ENCODE measurements at regions not wholly inside any gene's neighbourhood (a gene's known extent, or its start where the extent isn't known, plus 50 kb on each side); places are given as distances from the start of the nearest gene placed in this dataset.
"Not testable (repeated sequence)": the region's sequence is repeated elsewhere in the genome, so short reads cannot be mapped to it uniquely, and the experiment has no call there.

DNA sequence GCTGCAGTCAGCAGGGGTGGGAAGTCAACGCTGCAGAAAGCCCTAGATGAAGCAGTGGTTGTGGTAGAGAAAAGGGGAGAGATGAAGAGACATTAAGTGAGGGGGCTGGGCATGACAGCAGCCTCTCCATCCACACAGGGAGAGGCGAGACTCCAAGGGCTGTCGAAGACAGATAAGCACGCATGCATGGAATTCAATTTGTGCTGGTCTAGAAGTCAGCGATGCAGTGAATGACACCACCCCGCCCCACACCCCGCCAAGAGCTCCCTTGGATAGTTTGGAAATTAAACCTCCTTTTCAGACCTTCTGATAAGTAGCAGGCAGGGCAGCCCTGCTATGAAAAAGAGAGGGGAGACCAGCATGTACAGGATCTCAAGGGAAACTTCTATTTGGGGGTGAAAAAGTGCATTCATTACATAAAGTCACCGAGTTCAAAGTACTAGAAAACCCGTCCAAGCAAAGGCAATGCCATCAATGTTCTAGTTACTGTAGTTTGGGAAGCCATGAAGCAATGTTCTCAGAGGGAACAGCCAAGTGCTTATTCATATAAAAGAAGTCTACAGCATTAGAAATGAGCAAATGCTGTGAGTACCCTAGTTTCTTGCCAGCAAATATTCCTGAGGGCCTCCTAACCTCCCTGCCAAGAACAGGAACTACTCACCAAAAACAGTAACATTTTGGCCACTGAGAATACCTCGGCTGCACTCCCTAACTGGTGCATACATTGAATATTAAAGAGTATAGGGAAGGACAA is 152.3 kb upstream of the ANXA10 start:
- DNase-seq (ENCODE audit: low spot score), result no peak

GRCh38 chr4:167943872-167944505 is 148.3 kb upstream of the ANXA10 start:
- no peak for DNase-seq (ENCODE audit: low spot score)

- DNase-seq (ENCODE audit: low spot score), result no peak
These were observed 147.6 kb upstream of the ANXA10 start for GRCh38 chr4:167944721-167945120.

DNA sequence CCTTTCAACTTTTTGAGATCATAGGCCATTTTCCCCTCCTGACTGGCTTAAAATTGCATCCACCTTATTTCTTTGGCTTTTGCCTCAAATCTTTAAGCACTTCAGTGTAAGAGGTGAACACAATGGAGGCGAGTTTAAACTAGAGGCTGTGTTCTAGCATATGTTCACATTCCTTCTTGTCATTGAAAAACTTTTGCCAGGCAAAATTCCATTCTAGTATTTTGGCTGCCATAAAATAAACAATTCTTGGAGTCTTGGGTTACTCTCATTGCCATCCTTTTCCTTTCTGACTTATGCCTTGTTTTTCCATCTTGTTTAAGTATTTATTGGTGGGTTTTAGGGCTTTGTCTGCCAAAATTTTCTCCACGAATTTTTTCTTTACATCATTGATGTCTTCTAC is 137.3 kb upstream of the ANXA10 start:
- DNase-seq (ENCODE audit: low spot score), result no peak

- no peak for DNase-seq (ENCODE audit: low spot score)
These were observed 135.7 kb upstream of the ANXA10 start for GRCh38 chr4:167956676-167957075.

- no peak for DNase-seq (ENCODE audit: low spot score)
These were observed 127.5 kb upstream of the ANXA10 start for GRCh38 chr4:167964766-167965373.

GRCh38 chr4:167966143-167966542 is 126.2 kb upstream of the ANXA10 start:
- DNase-seq (ENCODE audit: low spot score), result no peak

- DNase-seq (ENCODE audit: low spot score), result no peak
These were observed 118.8 kb upstream of the ANXA10 start for GRCh38 chr4:167973513-167973912.

DNA sequence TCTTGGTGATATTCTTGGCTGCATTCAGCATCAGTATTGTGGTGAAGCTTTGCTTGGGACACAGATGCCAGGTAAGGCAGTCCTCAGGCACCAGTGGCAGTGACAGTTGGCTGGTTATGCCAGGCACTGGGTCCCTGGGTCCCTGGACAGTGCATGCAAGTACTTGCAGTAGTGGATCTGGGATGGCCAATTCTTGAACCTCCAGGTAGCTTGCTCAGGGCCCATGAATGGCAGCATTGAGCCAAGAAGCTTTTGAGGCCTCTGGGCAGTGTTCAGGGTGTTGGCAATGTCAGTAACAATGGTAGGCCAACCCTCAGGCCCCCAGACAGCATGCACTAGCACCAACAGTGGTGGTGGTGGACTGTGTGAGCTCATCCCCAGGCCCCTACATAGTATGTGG is 106.8 kb upstream of the ANXA10 start:
- DNase-seq (ENCODE audit: low spot score), result no peak

DNA sequence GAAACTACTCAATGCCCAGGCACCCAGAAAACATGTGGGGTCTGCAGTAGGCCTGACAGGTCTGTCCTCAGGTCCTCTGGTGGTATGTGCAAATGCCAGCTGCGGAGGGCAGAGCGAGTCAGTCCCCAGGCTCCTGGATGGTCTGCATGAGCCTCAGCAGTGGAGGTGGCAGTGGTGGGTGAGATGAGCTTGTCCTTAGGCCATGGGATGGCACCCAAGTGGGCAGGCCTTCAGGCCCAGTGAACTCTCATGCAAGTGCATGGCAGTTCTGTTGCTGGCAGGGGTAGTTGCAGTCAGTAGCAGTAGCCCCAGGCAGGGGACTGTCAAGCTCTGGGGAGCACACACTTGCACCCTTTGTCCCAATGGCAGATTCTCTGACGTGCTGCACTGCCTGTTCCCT is 106.3 kb upstream of the ANXA10 start:
- no peak for DNase-seq (ENCODE audit: low spot score)

DNA sequence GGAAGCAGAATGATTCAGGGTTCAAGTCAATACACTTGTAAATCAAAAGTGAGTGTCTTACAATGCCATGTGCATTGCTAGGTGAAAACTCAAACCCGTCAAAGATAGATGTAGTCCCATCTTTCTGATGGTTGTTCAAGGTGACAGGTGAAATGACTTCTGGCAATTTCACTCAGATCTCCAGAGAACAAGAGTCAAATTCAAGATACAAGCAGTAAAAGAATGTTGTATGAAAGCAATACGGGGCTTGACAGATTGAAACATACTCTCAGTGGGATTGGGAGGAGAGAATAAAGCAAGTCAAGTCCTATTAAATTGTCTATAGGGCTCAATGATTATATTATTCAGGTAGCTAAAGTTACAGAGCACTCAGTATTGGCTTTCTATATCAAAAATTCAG is 105.1 kb upstream of the ANXA10 start:
- no peak for DNase-seq (ENCODE audit: low spot score)

DNA sequence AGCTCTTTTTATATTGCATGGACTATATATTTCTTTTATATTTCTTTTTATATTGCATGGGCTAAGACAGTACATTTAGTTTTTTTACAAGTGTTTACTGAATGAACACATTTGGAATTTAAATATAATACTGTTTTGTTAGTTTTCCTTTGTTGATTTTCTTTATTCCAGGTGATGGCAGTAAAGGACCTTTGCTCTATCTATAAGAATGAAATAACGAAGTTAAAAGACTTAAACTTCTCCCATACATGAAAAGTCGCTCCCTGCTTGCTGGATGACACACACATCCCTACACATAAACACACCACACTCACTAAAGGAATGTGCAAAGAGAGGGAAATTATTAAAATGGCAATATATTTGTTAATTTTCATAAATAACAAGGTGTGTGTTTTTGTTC is 102.5 kb upstream of the ANXA10 start:
- no peak for DNase-seq (ENCODE audit: low spot score)

DNA sequence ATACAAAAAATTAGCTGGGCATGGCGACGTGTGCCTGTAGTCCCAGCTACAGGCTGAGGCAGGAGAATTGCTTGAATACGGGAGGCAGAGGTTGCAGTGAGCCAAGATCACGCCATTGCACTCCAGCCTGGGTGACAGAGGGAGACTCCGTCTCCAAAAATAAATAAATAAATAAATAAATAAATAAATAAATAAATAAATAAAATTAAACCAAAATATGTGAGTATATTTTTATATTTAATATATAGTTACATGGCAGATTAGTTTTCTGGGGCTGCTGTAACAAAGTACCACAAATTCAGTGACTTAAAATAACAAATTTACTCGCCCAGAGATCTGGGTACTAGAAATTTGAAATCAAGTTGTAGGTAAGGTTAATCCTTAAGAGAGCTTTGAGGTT is 84.2 kb upstream of the ANXA10 start:
- not testable (repeated sequence) for DNase-seq (ENCODE audit: low spot score)

DNA sequence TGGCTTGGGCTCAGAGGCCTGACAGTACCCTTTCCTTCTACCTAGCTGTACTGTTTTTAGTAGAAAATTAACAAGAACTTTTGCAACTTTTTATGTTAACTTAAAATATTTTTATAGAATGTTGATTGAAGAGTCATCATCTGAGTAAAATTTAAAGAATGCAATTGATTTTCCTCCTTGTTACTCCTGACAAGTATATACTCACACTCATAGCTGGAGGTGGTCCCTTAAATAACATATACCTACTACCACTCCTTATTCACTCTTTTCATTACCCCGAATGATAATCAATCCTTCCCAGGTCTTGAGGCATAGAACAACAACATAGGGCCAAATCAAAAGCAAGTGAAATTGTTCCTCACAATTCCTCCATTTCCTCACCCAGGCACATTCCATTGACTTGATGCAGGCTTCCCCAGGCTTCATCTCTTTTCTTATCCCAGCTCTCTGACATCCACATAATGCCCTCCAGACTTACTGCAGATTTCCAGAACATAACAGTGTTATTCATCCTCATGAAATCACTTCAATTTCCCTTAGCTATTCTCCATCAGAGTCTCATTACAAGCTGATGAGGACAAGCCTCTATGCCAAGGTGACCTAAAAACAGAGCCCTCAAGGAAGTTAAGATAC is 73.2 kb upstream of the ANXA10 start:
- DNase-seq (ENCODE audit: low spot score), result no peak

GRCh38 chr4:168019921-168020320 is 72.4 kb upstream of the ANXA10 start:
- no peak for DNase-seq (ENCODE audit: low spot score)

DNA sequence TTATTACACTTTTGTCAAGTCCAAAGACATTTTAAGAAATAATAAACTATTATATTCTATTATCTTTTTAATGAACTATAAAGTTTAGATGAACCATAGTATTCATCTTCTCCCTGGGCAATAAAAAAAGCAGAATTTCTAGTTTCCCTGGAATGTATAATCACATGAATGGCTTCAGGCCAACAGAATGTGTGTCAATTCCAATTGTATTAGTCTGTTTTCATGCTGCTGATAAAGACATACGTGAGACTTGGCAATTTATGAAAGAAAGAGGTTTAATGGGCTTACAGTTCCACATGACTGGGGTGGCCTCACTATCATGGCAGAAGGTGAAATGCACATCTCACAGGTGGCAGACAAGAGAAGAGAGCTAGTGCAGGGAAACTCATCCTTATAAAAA is 70.7 kb upstream of the ANXA10 start:
- no peak for DNase-seq (ENCODE audit: low spot score)

GRCh38 chr4:168028568-168028967 is 63.8 kb upstream of the ANXA10 start:
- no peak for DNase-seq (ENCODE audit: low spot score)

DNA sequence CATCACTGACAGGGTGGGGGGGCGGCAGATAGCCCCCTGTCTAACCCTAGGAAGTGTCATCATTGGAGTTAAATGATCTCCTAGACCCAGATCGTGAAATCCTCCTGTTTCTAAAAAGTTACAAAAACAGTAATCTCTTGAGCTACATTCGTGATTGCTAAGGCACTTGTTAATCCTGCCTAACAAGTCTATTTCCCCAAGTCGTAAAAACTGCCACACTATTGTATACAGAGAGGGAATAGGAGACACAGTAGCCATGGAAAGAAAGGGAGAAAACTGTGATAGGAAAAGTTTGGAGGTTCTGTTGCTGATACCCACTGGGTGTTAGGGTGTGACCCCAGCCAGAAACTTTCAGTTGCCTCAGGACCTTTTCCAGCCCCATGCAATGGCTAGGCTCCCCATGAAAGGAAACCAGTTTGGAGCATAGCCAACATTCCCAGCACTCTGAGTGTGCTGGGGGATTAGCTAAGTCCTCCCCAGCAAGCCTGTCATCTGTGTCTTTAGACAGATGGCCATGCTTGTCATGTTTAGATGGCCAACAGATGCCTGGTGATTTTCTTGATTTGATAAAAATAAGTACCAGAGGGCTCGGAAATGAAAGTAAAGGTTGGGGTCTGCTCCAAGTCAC is 63.3 kb upstream of the ANXA10 start:
- no peak for DNase-seq (ENCODE audit: low spot score)

DNA sequence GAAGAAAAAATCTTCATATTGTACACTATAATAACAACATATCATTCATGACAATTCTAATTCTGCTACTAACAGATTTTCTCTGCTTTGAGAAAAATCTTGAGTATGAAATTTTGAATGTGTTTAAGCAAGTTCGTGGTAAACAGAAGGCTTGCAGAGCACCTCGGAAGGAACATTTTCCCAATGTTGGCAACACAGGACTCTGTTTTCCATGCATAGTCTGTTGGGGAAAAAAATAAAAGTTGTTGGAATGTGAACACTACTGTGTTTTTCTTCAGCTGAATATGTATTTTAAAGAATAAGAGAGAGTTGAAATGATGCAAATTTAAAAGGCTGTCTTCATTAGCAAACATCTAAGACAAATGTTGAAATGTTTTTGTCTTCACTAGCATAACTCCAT is 54.7 kb upstream of the ANXA10 start:
- DNase-seq (ENCODE audit: low spot score), result no peak

GRCh38 chr4:168039593-168039992 is 52.7 kb upstream of the ANXA10 start:
- DNase-seq (ENCODE audit: low spot score), result no peak
